Fibroblast of mammary gland (primary cell): ENCODE measurements at regions not wholly inside any gene's neighbourhood (a gene's known extent, or its start where the extent isn't known, plus 50 kb on each side); places are given as distances from the start of the nearest gene placed in this dataset.
"Not testable (repeated sequence)": the region's sequence is repeated elsewhere in the genome, so short reads cannot be mapped to it uniquely, and the experiment has no call there.

Source experiments
- DNase-seq: peaks from one replicate; pipeline ENCODE4 v3.0.0-alpha.2; 2010; ENCODE audit warnings: low read depth
- H3K4me3 ChIP-seq: 2 replicates; pipeline ENCODE4 v1.5.1; 2011; ENCODE audit warnings: low read depth, mild to moderate bottlenecking, low read length, moderate library complexity; ENCODE audit not compliant: control insufficient read depth
- CTCF ChIP-seq: conservative IDR thresholded peaks from 2 replicates; pipeline ENCODE4 v1.5.1; 2011; ENCODE audit warnings: low read depth, low read length, inconsistent platforms; ENCODE audit not compliant: control insufficient read depth, insufficient read depth

- TF ChIP-seq CTCF, result no peak
- H3K4me3 ChIP-seq, result no peak overlapping the region
- DNase-seq, result no peak
These were observed 380.5 kb downstream of the TFAP2B start for GRCh38 chr6:51199105-51199552.

- no peak for DNase-seq
- no peak for TF ChIP-seq CTCF
- H3K4me3 ChIP-seq, result no peak overlapping the region
These were observed 381.1 kb downstream of the TFAP2B start for GRCh38 chr6:51199733-51200260.

- no peak overlapping the region for H3K4me3 ChIP-seq
- TF ChIP-seq CTCF, result no peak
- DNase-seq, result no peak
These were observed 382.0 kb downstream of the TFAP2B start for GRCh38 chr6:51200676-51201075.

GRCh38 chr6:51202653-51203052, 384.0 kb downstream of the TFAP2B start:
- DNase-seq, H3K4me3 ChIP-seq: not testable (repeated sequence)

- no peak for TF ChIP-seq CTCF
- no peak for DNase-seq
- no peak overlapping the region for H3K4me3 ChIP-seq
These were observed 384.8 kb downstream of the TFAP2B start for GRCh38 chr6:51203504-51203903.

- DNase-seq, H3K4me3 ChIP-seq: not testable (repeated sequence)
These were observed 388.0 kb downstream of the TFAP2B start for GRCh38 chr6:51206686-51207085.

- no peak for DNase-seq
- H3K4me3 ChIP-seq, result no peak overlapping the region
- TF ChIP-seq CTCF, result no peak
These were observed 391.0 kb downstream of the TFAP2B start for GRCh38 chr6:51209651-51210050.

- no peak for DNase-seq
- H3K4me3 ChIP-seq, result no peak overlapping the region
- TF ChIP-seq CTCF, result no peak
These were observed 395.1 kb downstream of the TFAP2B start for GRCh38 chr6:51213811-51214210.
